ENCODE measurements at regions not wholly inside any gene's neighbourhood (a gene's known extent, or its start where the extent isn't known, plus 50 kb on each side); places are given as distances from the start of the nearest gene placed in this dataset.

DNA sequence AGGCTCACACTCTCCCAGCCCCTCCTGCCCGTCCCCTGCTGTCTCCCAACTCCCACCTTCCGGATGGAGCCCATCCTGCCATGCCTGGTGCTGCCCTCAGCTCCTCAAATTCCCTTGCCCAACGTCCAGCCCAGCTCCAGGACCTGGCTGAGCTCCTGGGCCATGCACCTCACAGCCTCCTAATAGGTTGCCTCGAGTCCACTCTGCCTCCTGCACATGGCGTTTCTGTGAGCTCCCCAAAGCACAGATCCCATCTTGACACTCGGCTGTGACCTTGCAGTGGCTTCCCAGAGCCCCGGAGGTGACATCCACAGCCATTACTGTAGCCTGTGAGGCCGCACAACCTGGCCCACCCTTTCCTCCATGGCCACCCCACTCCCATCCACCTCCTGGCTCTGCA, 191.9 kb upstream of the SALL3 start:
- Histone ChIP-seq H3K27ac (no peak overlapping the region), H3K27me3 (ENCODE audit: insufficient read depth, low read depth) (no peaks in the 10 kb centered on the region), H3K4me3 (IDR thresholded peaks at IDR 0.05; ENCODE audit: insufficient read depth, low read depth, low read length) (no peak overlapping the region), H3K4me2 (no peak overlapping the region), H2AFZ (ENCODE audit: low read depth) (no peak overlapping the region), H3K79me2 (ENCODE audit: insufficient read depth, low read depth) (no peaks in the 10 kb centered on the region), H4K20me1 (ENCODE audit: insufficient read depth) (no peaks in the 10 kb centered on the region), H3K36me3 (ENCODE audit: insufficient read depth) (no peaks in the 10 kb centered on the region), H3K9ac (no peak overlapping the region), H3K4me1 (ENCODE audit: low read depth, poor library complexity, severe bottlenecking) (no peaks in the 10 kb centered on the region)
- TF ChIP-seq, protein P1, sequence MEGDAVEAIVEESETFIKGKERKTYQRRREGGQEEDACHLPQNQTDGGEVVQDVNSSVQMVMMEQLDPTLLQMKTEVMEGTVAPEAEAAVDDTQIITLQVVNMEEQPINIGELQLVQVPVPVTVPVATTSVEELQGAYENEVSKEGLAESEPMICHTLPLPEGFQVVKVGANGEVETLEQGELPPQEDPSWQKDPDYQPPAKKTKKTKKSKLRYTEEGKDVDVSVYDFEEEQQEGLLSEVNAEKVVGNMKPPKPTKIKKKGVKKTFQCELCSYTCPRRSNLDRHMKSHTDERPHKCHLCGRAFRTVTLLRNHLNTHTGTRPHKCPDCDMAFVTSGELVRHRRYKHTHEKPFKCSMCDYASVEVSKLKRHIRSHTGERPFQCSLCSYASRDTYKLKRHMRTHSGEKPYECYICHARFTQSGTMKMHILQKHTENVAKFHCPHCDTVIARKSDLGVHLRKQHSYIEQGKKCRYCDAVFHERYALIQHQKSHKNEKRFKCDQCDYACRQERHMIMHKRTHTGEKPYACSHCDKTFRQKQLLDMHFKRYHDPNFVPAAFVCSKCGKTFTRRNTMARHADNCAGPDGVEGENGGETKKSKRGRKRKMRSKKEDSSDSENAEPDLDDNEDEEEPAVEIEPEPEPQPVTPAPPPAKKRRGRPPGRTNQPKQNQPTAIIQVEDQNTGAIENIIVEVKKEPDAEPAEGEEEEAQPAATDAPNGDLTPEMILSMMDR (conservative IDR thresholded peaks at IDR 0.05; ENCODE audit: low read depth, low read length) = no peak

DNA sequence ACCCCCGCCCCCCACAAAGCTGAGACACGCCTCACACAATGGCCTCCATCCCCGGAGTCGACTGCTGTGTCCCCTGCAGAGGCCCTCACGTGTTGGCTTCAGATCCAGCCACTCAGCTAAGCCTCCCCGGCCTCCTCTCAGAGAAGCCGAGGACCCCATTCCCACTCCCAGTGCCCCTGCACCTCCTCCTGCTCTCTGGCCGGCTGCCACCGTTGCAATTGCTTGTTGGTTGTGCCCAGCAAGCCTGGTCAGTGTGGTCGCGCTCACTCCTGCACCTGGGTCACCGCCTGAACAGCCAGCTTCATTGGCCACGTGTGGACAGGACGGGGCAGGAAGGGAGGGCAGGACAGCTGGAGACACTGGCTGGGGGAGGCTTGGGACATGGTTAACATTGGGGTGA, 191.5 kb upstream of the SALL3 start:
- Histone ChIP-seq H4K20me1 (ENCODE audit: insufficient read depth) (no peaks in the 10 kb centered on the region), H3K27me3 (ENCODE audit: insufficient read depth, low read depth) (no peaks in the 10 kb centered on the region), H3K9ac (no peak overlapping the region), H3K4me3 (IDR thresholded peaks at IDR 0.05; ENCODE audit: insufficient read depth, low read depth, low read length) (no peak overlapping the region), H3K4me1 (ENCODE audit: low read depth, poor library complexity, severe bottlenecking) (no peaks in the 10 kb centered on the region), H3K4me2 (no peak overlapping the region), H3K36me3 (ENCODE audit: insufficient read depth) (no peaks in the 10 kb centered on the region), H3K27ac (no peak overlapping the region), H2AFZ (ENCODE audit: low read depth) (no peak overlapping the region), H3K79me2 (ENCODE audit: insufficient read depth, low read depth) (no peaks in the 10 kb centered on the region)
- TF ChIP-seq, protein P1 (conservative IDR thresholded peaks at IDR 0.05; ENCODE audit: low read depth, low read length) = no peak

DNA sequence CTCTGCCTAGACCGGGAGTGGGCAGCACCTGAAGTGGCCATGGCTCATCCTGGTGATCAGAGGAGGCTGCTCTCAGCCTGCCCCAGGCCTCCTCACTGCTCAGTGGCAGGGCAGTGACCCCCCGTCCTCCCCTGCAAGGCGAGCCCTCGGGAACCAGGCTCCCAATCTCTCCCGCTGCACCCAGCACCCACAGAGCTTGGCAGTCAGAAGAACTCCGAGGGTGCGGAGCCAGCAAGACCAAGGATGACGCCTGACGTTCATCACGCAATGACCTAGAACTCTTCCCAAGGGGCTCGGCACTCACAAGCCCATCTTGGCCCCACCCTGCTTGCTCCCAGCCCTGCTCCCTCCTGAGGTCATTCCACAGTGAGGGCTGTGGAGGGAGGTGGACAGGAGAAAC, 189.8 kb upstream of the SALL3 start:
- no peak overlapping the region for H2AFZ ChIP-seq (ENCODE audit: low read depth)
- TF ChIP-seq, protein P1 (conservative IDR thresholded peaks at IDR 0.05; ENCODE audit: low read depth, low read length) = no peak
- H3K79me2 ChIP-seq (ENCODE audit: insufficient read depth, low read depth) = no peaks in the 10 kb centered on the region
- no peak overlapping the region for H3K9ac ChIP-seq
- H3K27ac ChIP-seq = no peak overlapping the region
- no peak overlapping the region for H3K4me2 ChIP-seq
- H3K4me1 ChIP-seq (ENCODE audit: low read depth, poor library complexity, severe bottlenecking) = no peaks in the 10 kb centered on the region
- no peaks in the 10 kb centered on the region for H3K27me3 ChIP-seq (ENCODE audit: insufficient read depth, low read depth)
- H3K36me3 ChIP-seq (ENCODE audit: insufficient read depth) = no peaks in the 10 kb centered on the region
- H4K20me1 ChIP-seq (ENCODE audit: insufficient read depth) = no peaks in the 10 kb centered on the region
- no peak overlapping the region for H3K4me3 ChIP-seq (IDR thresholded peaks at IDR 0.05; ENCODE audit: insufficient read depth, low read depth, low read length)

DNA sequence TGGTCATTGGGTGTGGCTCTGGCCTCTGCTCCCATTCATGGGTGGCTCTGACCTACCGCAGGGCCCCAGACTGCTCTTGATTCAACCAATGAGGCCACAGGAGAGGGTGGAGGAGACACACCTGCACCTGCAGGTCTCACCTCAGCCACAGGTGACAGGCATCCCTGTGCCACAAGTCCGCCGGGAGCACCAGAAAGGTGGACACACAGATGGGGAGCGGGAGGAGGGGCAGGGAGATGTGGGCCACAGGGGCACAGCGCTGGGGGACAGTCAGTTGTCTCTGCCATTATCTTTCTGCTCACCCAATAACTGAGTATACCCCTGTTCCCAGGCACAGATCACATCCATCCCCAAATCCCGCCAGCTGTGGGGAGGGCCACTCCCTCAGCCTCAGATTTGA, 189.1 kb upstream of the SALL3 start:
- TF ChIP-seq, protein P1 (conservative IDR thresholded peaks at IDR 0.05; ENCODE audit: low read depth, low read length) = no peak
- H3K4me1 ChIP-seq (ENCODE audit: low read depth, poor library complexity, severe bottlenecking) = no peaks in the 10 kb centered on the region
- H3K27me3 ChIP-seq (ENCODE audit: insufficient read depth, low read depth) = no peaks in the 10 kb centered on the region

More for the DNA sequence above, 189.1 kb upstream of the SALL3 start:
- no peak overlapping the region for H3K4me2 ChIP-seq
- no peaks in the 10 kb centered on the region for H3K36me3 ChIP-seq (ENCODE audit: insufficient read depth)
- no peaks in the 10 kb centered on the region for H3K79me2 ChIP-seq (ENCODE audit: insufficient read depth, low read depth)
- H3K9ac ChIP-seq = no peak overlapping the region
- no peak overlapping the region for H2AFZ ChIP-seq (ENCODE audit: low read depth)
- no peak overlapping the region for H3K4me3 ChIP-seq (IDR thresholded peaks at IDR 0.05; ENCODE audit: insufficient read depth, low read depth, low read length)
- H4K20me1 ChIP-seq (ENCODE audit: insufficient read depth) = no peaks in the 10 kb centered on the region
- H3K27ac ChIP-seq = no peak overlapping the region

Measured in KMS-11 (cell line).